Peyer's patch (tissue), 4 donors: ENCODE measurements at regions not wholly inside any gene's neighbourhood (a gene's known extent, or its start where the extent isn't known, plus 50 kb on each side); places are given as distances from the start of the nearest gene placed in this dataset.

Source experiments
- CTCF ChIP-seq, 6 experiments: fragments of 450-650 bp in 4 of 6; fragments of 200-600 bp in 2 of 6; sonication (generic) in 1 of 6; IDR thresholded peaks; one replicate each; pipeline ENCODE4 v1.5.1; 2017 to 2019; ENCODE audit warnings: antibody characterized with exemption in 6 of 6, mild to moderate bottlenecking in 3 of 6, moderate library complexity in 1 of 6
- POLR2A ChIP-seq, 2 donors: fragments of 450-650 bp; IDR thresholded peaks; one replicate each; pipeline ENCODE4 v1.5.1; 2017; ENCODE audit warnings: antibody characterized with exemption in 2 of 2, mild to moderate bottlenecking in 2 of 2, moderate library complexity in 2 of 2

GRCh38 chr10:6671976-6672375 lies 91.9 kb upstream of the PRKCQ start:
- TF ChIP-seq CTCF (IDR thresholded peaks at IDR 0.05) (no peak), POLR2A (IDR thresholded peaks at IDR 0.05) (no peak)
